ENCODE measurements at regions not wholly inside any gene's neighbourhood (a gene's known extent, or its start where the extent isn't known, plus 50 kb on each side); places are given as distances from the start of the nearest gene placed in this dataset.

GRCh38 chr6:96465321-96465903, 56.2 kb upstream of the UFL1 start:
- no peak for DNase-seq

- DNase-seq, result no peak
Measured at GRCh38 chr6:96466147-96466863, 55.3 kb upstream of the UFL1 start.

GRCh38 chr6:96467814-96468213, 53.8 kb upstream of the UFL1 start:
- no peak for DNase-seq

- DNase-seq, result no peak
Measured at GRCh38 chr6:96468281-96468680, 53.3 kb upstream of the UFL1 start.

- peak; percentile 51 for DNase-seq
Measured at GRCh38 chr6:96468681-96469224, 52.9 kb upstream of the UFL1 start.

GRCh38 chr6:96469312-96469711, 52.3 kb upstream of the UFL1 start:
- no peak for DNase-seq

- no peak for DNase-seq
Measured at GRCh38 chr6:96470296-96470695, 51.3 kb upstream of the UFL1 start.
